T47D (cell line): ENCODE measurements at regions not wholly inside any gene's neighbourhood (a gene's known extent, or its start where the extent isn't known, plus 50 kb on each side); places are given as distances from the start of the nearest gene placed in this dataset.

Experiments
- DNase-seq, 2 experiments: peaks; one replicate each; pipeline versions ENCODE4 v3.0.0 to v3.0.0-alpha.2; 2011 to 2012; ENCODE audit warnings: low read depth in 1 of 2, low spot score in 1 of 2
- JUND ChIP-seq: IDR thresholded peaks from 2 replicates; pipeline ENCODE4 v1.6.1; 2012; ENCODE audit warnings: low read depth
- in situ Hi-C: cut with HindIII; loops from 2 replicates; pipeline ENCODE4 v1.10.0; 2016; ENCODE audit warnings: low sequenced_read_pairs, low pct_unique_long_range_greater_than_20kb

DNA sequence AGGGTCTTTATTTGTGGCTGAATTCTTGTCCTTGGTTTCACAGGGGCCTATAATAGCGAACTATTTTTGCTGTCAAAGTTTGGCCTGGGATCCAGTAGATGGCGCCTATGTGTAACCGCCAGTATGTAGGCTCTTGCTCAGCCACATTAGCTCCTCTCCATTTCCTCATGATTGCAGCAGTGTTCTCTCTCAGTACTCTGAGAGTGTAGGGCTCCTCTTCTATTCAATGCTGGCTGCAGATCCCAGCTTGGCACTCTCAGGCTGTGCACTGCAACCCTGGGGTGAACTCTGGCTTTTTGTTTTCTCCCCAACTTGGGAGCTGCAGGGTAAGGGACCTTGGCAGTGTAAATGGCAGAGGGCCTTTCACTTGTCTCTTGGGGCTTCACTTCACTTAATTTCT, 344.6 kb upstream of the CHAC2 start:
- DNase-seq, result peak; percentile 12 to 63
- in situ Hi-C loops, result no loop called here
- no peak for TF ChIP-seq JUND

DNA sequence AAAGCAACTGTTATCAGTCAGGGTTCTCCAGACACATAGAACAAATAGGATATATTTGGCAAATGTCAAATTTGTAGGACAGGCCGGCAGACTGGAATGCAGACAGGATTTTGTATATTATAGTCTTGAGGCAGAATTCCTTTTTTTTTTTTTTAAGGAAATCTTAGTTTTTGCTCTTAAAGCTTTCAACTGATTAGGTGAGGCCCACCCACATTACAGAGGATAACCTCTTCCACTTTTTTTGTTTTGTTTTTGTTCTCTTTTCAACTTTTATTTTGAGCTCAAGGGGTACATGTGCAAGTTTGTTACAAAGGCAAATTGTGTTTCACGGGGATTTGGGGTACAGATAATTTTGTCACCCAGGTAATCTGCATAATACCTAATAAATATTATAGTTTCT, 350.2 kb upstream of the CHAC2 start:
- in situ Hi-C loops, result no loop called here
- no peak for TF ChIP-seq JUND
- no peak for DNase-seq

DNA sequence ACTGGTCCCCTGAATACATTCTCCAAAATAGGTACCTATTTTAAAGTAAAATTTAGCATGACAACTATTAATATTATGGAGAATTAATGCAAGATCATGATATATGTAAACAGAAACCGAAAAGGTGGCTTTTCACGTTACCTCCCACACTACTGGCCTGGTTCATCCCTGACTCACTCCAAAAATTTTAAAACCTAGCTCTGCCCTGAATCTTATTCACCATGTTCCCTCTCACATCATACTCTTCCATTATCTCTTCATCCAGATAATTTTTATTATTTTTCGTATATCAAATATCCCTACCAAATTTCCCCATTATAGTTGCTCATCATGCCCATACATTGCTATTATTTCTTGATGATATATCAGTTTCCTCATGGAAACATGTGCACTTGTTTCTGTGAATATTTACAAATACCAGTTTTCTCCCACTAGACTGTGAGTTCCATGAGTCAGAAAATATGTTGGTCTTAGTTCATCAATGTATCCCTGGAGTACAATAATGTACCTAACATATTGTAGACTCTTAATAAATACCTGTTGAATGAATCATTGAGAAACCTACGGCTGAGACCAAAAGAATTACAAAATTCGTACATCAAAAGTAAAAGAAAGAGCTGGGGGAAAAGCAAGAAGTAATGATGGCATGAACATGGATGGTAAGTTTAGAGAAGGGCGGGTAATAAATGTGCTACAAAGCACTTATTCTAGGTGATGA, 360.1 kb upstream of the CHAC2 start:
- no peak for DNase-seq
- in situ Hi-C loops, result no loop called here

GRCh38 chr2:53403792-53404413, 363.7 kb upstream of the CHAC2 start:
- in situ Hi-C loops, result no loop called here
- TF ChIP-seq JUND, result no peak
- no peak for DNase-seq

More for the DNA sequence above, 360.1 kb upstream of the CHAC2 start:
- TF ChIP-seq JUND, result no peak

DNA sequence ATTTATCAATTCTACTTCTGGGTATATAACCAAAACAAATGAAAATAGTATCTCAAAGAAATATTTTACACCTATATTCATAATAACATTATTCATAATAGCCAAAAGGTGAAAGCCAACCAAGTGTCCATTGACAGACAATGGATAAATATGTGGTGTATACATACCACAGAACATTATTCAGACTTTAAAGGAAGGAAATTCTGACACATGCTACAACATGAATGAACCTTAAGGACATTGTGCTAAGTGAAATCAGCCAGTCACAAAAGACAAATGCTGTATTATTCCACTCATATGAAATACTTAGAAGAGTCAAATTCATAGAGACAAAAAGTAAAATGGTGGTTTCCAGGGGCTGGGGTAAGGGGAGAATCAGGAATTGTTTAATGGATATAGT, 370.5 kb upstream of the CHAC2 start:
- in situ Hi-C loops, result no loop called here

DNA sequence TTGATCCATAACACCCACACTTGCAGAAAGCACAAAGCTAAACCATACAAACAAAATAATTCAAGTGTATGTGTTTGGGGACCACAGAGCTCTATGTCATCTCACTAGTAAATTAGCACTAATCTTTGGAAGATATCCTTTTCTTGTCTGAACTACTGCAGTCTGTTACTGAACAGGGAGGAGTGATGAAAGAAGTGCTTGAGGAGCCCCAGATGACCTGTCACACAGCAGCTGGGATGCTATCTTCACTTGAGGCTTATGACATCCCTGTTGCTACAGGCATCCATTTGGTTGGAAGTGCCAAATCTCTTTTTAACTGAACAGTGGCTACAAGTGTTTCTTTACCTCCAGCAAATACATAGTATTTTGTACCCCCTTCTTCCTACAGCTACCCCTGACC, 386.3 kb upstream of the CHAC2 start:
- TF ChIP-seq JUND, result no peak
- in situ Hi-C loops, result no loop called here
- no peak for DNase-seq

More for the DNA sequence above, 370.5 kb upstream of the CHAC2 start:
- TF ChIP-seq JUND, result no peak
- no peak for DNase-seq

DNA sequence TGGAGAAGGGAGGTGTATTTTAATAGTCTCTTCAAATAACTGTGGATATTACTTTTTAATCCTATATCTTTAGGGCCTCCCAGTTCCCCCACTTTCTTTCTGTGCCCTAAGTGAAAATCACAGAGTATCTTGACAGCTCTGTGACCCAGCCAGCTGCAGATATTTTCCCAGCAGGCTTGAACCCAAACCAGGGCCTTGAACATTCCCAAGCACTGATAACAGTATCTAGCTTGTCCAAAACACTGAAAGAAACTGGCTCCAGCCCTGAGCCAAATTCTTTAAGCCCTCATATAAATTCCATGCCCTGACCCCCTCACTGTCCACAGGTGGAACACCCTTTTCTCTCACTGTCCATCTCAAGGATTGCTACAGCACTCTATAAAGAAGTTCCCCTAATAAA, 388.1 kb upstream of the CHAC2 start:
- no peak for DNase-seq
- in situ Hi-C loops, result no loop called here
- no peak for TF ChIP-seq JUND

- no peak for TF ChIP-seq JUND
- in situ Hi-C loops, result no loop called here
- no peak for DNase-seq
Observed at GRCh38 chr2:53378791-53379190, 388.8 kb upstream of the CHAC2 start.

DNA sequence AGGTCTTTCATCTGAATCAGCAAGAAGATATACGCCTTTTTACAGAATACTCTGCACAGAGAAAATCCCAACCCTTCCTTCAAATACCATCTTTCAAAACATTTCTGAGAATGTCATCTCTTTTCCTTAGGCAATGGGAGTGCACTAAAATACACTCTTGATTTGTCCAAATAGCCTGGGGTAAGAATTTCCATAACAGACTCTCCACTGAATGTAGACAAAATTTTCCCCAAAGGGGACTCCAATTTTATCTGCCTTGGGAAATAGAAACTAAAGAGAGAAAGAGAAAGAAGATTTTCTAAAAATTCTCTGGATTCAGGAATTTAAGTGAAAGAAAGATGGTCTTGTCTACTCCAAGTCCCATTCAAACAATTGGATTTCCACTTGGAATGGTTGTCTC, 394.5 kb upstream of the CHAC2 start:
- in situ Hi-C loops, result no loop called here
- TF ChIP-seq JUND, result no peak
- no peak for DNase-seq

DNA sequence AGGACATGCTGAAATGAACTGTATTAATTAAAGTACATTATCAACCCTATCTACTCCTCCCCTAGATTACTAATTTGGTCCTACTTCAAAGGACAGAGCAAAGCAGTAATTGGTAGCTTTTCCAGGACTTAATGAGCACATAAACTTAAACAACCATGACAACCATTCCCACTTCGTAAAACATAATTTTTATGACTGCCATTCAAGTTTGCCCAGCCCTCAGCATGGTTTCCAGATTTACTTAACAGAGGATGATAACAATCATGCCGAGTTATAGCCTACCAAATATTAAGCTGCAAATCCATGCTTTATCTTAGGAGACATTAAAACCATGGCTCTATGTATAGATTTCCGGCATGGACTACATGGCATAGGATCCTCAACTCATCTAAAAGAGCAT, 401.1 kb upstream of the CHAC2 start:
- DNase-seq, result no peak
- in situ Hi-C loops, result no loop called here

GRCh38 chr2:53362934-53363333, 404.7 kb upstream of the CHAC2 start:
- no peak for TF ChIP-seq JUND
- in situ Hi-C loops, result no loop called here
- no peak for DNase-seq

More for the DNA sequence above, 401.1 kb upstream of the CHAC2 start:
- no peak for TF ChIP-seq JUND

DNA sequence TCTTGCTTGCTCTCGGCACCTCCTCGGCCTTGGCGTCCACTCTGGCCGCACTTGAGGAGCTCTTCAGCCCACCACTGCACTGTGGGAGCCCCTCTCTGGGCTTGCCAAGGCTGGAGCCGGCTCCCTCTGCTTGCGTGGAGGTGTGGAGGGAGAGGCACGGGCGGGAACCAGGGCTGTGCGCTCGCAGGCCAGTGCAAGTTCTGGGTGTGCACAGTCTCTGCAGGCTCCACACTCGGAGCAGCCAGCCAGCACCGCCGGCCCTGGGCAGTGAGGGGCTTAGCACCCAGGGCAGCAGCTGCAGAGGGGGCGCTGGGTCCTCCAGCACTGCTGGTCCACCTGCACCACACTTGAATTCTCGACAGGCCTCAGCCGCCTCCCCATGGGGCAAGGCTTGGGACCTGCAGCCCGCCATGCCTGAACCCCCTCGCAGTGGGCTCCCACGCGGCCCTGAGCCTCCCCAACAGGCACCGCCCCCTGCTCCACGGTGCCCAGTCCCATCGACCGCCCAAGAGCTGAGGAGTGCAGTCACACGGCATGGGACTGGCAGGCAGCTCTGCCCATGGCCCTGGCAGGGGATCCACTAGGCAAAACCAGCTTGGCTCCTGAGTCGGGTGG, 411.2 kb upstream of the CHAC2 start:
- in situ Hi-C loops, result no loop called here
- DNase-seq, result no peak
- no peak for TF ChIP-seq JUND

- no peak for DNase-seq
- in situ Hi-C loops, result no loop called here
- no peak for TF ChIP-seq JUND
Observed at GRCh38 chr2:53353135-53354114, 414.2 kb upstream of the CHAC2 start.
